ENCODE measurements at regions not wholly inside any gene's neighbourhood (a gene's known extent, or its start where the extent isn't known, plus 50 kb on each side); places are given as distances from the start of the nearest gene placed in this dataset.

GRCh38 chr3:29169451-29169850 lies 111.4 kb upstream of the RBMS3 start:
- Histone ChIP-seq H3K9me3 (ENCODE audit: insufficient read depth, low read length) (no peaks in the 10 kb centered on the region), H3K27me3 (ENCODE audit: low read length) (no peaks in the 10 kb centered on the region)

GRCh38 chr3:29171043-29171990 lies 109.6 kb upstream of the RBMS3 start:
- no peaks in the 10 kb centered on the region for H3K9me2 ChIP-seq (replicated peaks; ENCODE audit: insufficient read depth, low read length)
- H3K79me2 ChIP-seq (ENCODE audit: insufficient read depth, low read length): no peaks in the 10 kb centered on the region
- no peaks in the 10 kb centered on the region for H3K36me3 ChIP-seq (ENCODE audit: low read length)
- H3K9me3 ChIP-seq (ENCODE audit: insufficient read depth, low read length): no peaks in the 10 kb centered on the region
- no peak overlapping the region for H3K27ac ChIP-seq (ENCODE audit: low read depth, low read length)
- peak overlapping the region; percentile 44 for H3K4me2 ChIP-seq (ENCODE audit: low read depth, low read length, poor library complexity, severe bottlenecking)
- H4K20me1 ChIP-seq (ENCODE audit: low read depth, low read length): no peaks in the 10 kb centered on the region
- no peaks in the 10 kb centered on the region for H3K27me3 ChIP-seq (ENCODE audit: low read length)
- peak overlapping the region; percentile 61 for H2AFZ ChIP-seq (ENCODE audit: low read depth, low read length, severe bottlenecking)
- H3K4me3 ChIP-seq (ENCODE audit: insufficient read depth, low read length, poor library complexity, severe bottlenecking): no peak overlapping the region
- no peak overlapping the region for H3K9ac ChIP-seq (ENCODE audit: low read length)
- TF ChIP-seq CTCF (IDR thresholded peaks at IDR 0.05; ENCODE audit: insufficient read depth, low read length, poor library complexity, severe bottlenecking): no peak
- TF ChIP-seq EZH2phosphoT487 (conservative IDR thresholded peaks at IDR 0.05; ENCODE audit: low read length): no peak
- no peaks in the 10 kb centered on the region for H3F3A ChIP-seq (ENCODE audit: insufficient read depth)

More at GRCh38 chr3:29169451-29169850, 111.4 kb upstream of the RBMS3 start:
- Histone ChIP-seq H3K79me2 (ENCODE audit: insufficient read depth, low read length) (no peaks in the 10 kb centered on the region), H3K4me3 (ENCODE audit: insufficient read depth, low read length, poor library complexity, severe bottlenecking) (no peak overlapping the region), H3K9ac (ENCODE audit: low read length) (no peak overlapping the region), H4K20me1 (ENCODE audit: low read depth, low read length) (no peaks in the 10 kb centered on the region), H3K36me3 (ENCODE audit: low read length) (no peaks in the 10 kb centered on the region), H3F3A (ENCODE audit: insufficient read depth) (no peaks in the 10 kb centered on the region), H2AFZ (ENCODE audit: low read depth, low read length, severe bottlenecking) (no peak overlapping the region), H3K9me2 (replicated peaks; ENCODE audit: insufficient read depth, low read length) (no peaks in the 10 kb centered on the region), H3K4me2 (ENCODE audit: low read depth, low read length, poor library complexity, severe bottlenecking) (no peak overlapping the region), H3K27ac (ENCODE audit: low read depth, low read length) (no peak overlapping the region)
- TF ChIP-seq EZH2phosphoT487 (conservative IDR thresholded peaks at IDR 0.05; ENCODE audit: low read length) (no peak), CTCF (IDR thresholded peaks at IDR 0.05; ENCODE audit: insufficient read depth, low read length, poor library complexity, severe bottlenecking) (no peak)

- no peak overlapping the region for H2AFZ ChIP-seq (ENCODE audit: low read depth, low read length, severe bottlenecking)
- TF ChIP-seq CTCF (IDR thresholded peaks at IDR 0.05; ENCODE audit: insufficient read depth, low read length, poor library complexity, severe bottlenecking): no peak
Measured at GRCh38 chr3:29176501-29176900, 104.4 kb upstream of the RBMS3 start.

More at GRCh38 chr3:29176501-29176900, 104.4 kb upstream of the RBMS3 start:
- H3K9me2 ChIP-seq (replicated peaks; ENCODE audit: insufficient read depth, low read length): no peaks in the 10 kb centered on the region; the same call in 1 of the 2 replicates
- no peaks in the 10 kb centered on the region for H3K79me2 ChIP-seq (ENCODE audit: insufficient read depth, low read length)
- no peaks in the 10 kb centered on the region for H3F3A ChIP-seq (ENCODE audit: insufficient read depth)
- no peaks in the 10 kb centered on the region for H3K36me3 ChIP-seq (ENCODE audit: low read length)
- H3K9ac ChIP-seq (ENCODE audit: low read length): no peak overlapping the region
- no peak overlapping the region for H3K4me3 ChIP-seq (ENCODE audit: insufficient read depth, low read length, poor library complexity, severe bottlenecking)
- no peak overlapping the region for H3K27ac ChIP-seq (ENCODE audit: low read depth, low read length)
- H3K27me3 ChIP-seq (ENCODE audit: low read length): no peaks in the 10 kb centered on the region
- no peak overlapping the region for H3K4me2 ChIP-seq (ENCODE audit: low read depth, low read length, poor library complexity, severe bottlenecking)
- H3K9me3 ChIP-seq (ENCODE audit: insufficient read depth, low read length): no peaks in the 10 kb centered on the region
- no peaks in the 10 kb centered on the region for H4K20me1 ChIP-seq (ENCODE audit: low read depth, low read length)
